K562 (cell line): ENCODE measurements at regions not wholly inside any gene's neighbourhood (a gene's known extent, or its start where the extent isn't known, plus 50 kb on each side); places are given as distances from the start of the nearest gene placed in this dataset.
"Not testable (repeated sequence)": the region's sequence is repeated elsewhere in the genome, so short reads cannot be mapped to it uniquely, and the experiment has no call there.

Experiments
- ATAC-seq: fragments of 200-7000 bp; cut with Tn5 transposase; 3 replicates; pipeline ENCODE4 v1.9.1; 2020; ENCODE audit warnings: moderate library complexity
- BruUV-seq: library from RNA; stranded (reverse); fragments of 400-500 nt; replicated peaks from 2 replicates; lab custom pipeline; 2021; lab: Mats Ljungman, UMichigan
- CTCF ChIA-PET: fragments of 300-600 bp; formaldehyde crosslinking; extraction: SDS; loops from one replicate; lab custom pipeline; 2021; ENCODE audit warnings: low intra/inter-chr PET ratio; lab: Yijun Ruan, JAX
- POLR2A ChIA-PET: fragments of 300-600, 350-650 bp; sonication (Branson Sonifier 250); formaldehyde crosslinking; extraction: SDS; loops from one replicate; lab custom pipeline; 2021; ENCODE audit warnings: antibody characterized with exemption, inconsistent platforms; lab: Yijun Ruan, JAX
- DNase-seq, 4 experiments: peaks; one replicate each; pipeline versions ENCODE4 v3.0.0 to v3.0.0-alpha.2; 2011 to 2018; ENCODE audit warnings: low spot score in 3 of 4, mixed read lengths in 3 of 4; ENCODE audit errors: extremely low read depth in 1 of 4
- FAIRE-seq: peaks from 2 replicates; lab custom pipeline; 2011; peaks lifted over from hg19 to GRCh38; lab: Jason Lieb, UNC
- H2AFZ ChIP-seq: 2 replicates; pipeline ENCODE4 v1.6.0; 2011; ENCODE audit warnings: low read depth, low read length, control low read depth, inconsistent platforms
- H3K27ac ChIP-seq: fragments of 200-600 bp; 3 replicates; pipeline ENCODE4 v1.8.0; 2011; ENCODE audit warnings: low read depth, mild to moderate bottlenecking, control low read depth, inconsistent platforms, low read length, moderate library complexity, mixed read lengths; ENCODE audit errors: extremely low read depth
- H3K27me3 ChIP-seq, 2 experiments: fragments of 300-600 bp in 1 of 2; 2 replicates in 1 of 2; 3 replicates in 1 of 2; pipeline versions ENCODE4 v1.6.0 to v1.8.0; 2011; ENCODE audit warnings: inconsistent platforms in 2 of 2, low read length in 2 of 2, mild to moderate bottlenecking in 1 of 2, mixed read lengths in 1 of 2, moderate library complexity in 1 of 2; ENCODE audit not compliant: control insufficient read depth in 2 of 2, insufficient read depth in 2 of 2
- H3K36me3 ChIP-seq: fragments of 300-600 bp; 3 replicates; pipeline ENCODE4 v1.8.0; 2011; ENCODE audit warnings: mild to moderate bottlenecking, low read length, inconsistent platforms; ENCODE audit not compliant: control insufficient read depth, insufficient read depth
- H3K4me1 ChIP-seq, 2 experiments: fragments of 200-600 bp in 1 of 2; replicated peaks in 1 of 2; 2 replicates in 1 of 2; 3 replicates in 1 of 2; pipeline versions ENCODE4 v1.5.1 to v1.8.0; 2011; ENCODE audit warnings: inconsistent platforms in 2 of 2, low read length in 2 of 2, mild to moderate bottlenecking in 1 of 2, mixed read lengths in 1 of 2, moderate library complexity in 1 of 2; ENCODE audit not compliant: control insufficient read depth in 2 of 2, insufficient read depth in 2 of 2
- H3K4me2 ChIP-seq: 2 replicates; pipeline ENCODE4 v1.6.1; 2011; ENCODE audit warnings: low read length, control low read depth, inconsistent platforms, mixed read lengths; ENCODE audit not compliant: insufficient read depth
- H3K4me3 ChIP-seq: fragments of 200-600 bp; sonication (generic), shearing (Covaris generic); 2 replicates; pipeline ENCODE4 v1.5.1; 2016; ENCODE audit warnings: control low read depth, inconsistent platforms
- H3K79me2 ChIP-seq: fragments of 200-600 bp; 3 replicates; pipeline ENCODE4 v1.8.0; 2011; ENCODE audit warnings: low read length, inconsistent platforms; ENCODE audit not compliant: control insufficient read depth, insufficient read depth
- H3K9ac ChIP-seq, 2 experiments: 2 replicates each; pipeline versions ENCODE4 v1.6.0 to v1.6.1; 2011; ENCODE audit warnings: low read depth in 2 of 2, low read length in 2 of 2, control low read depth in 1 of 2, inconsistent platforms in 1 of 2, mild to moderate bottlenecking in 1 of 2, mixed read lengths in 1 of 2; ENCODE audit not compliant: insufficient read depth in 1 of 2
- H3K9me1 ChIP-seq: one replicate; pipeline ENCODE4 v1.6.0; 2011; ENCODE audit warnings: inconsistent platforms, mild to moderate bottlenecking, low read length, moderate library complexity; ENCODE audit not compliant: control insufficient read depth, insufficient read depth
- H3K9me3 ChIP-seq: replicated peaks from 2 replicates; pipeline ENCODE4 v1.5.1; 2011; ENCODE audit warnings: low read depth, low read length, inconsistent platforms; ENCODE audit not compliant: control insufficient read depth, insufficient read depth
- H4K20me1 ChIP-seq: replicated peaks from 2 replicates; pipeline ENCODE4 v1.6.1; 2011; ENCODE audit warnings: low read length, inconsistent platforms, mixed read lengths; ENCODE audit not compliant: control insufficient read depth, insufficient read depth
- MCM5 ChIP-seq: fragments of 450-650 bp; IDR thresholded peaks from 2 replicates; pipeline ENCODE4 v1.6.1; 2016; ENCODE audit warnings: low read depth
- POLR3A ChIP-seq: IDR thresholded peaks from 2 replicates; pipeline ENCODE4 v1.6.1; 2011; ENCODE audit warnings: borderline replicate concordance, mild to moderate bottlenecking, moderate library complexity; ENCODE audit not compliant: insufficient read length, insufficient read depth; ENCODE audit errors: extremely low read depth
- POU5F1 ChIP-seq: fragments of 150-350 bp; IDR thresholded peaks from 2 replicates; pipeline ENCODE4 v1.6.1; 2014; ENCODE audit warnings: borderline replicate concordance, low read length, low read depth, mild to moderate bottlenecking; ENCODE audit not compliant: partially characterized antibody
- RBM25 ChIP-seq: fragments of 200-400 bp; formaldehyde crosslinking; IDR thresholded peaks from 2 replicates; pipeline ENCODE4 v1.6.1; 2018; ENCODE audit warnings: low read length, low read depth, moderate library complexity; ENCODE audit not compliant: severe bottlenecking
- ZNF143 ChIP-seq: sonication (generic); formaldehyde crosslinking; IDR thresholded peaks from 2 replicates; pipeline ENCODE4 v1.9.0; 2022; ENCODE audit warnings: mild to moderate bottlenecking, missing genetic modification reagents
- ZNF146 ChIP-seq: IDR thresholded peaks from one replicate; pipeline ENCODE4 v1.6.1; 2018; ENCODE audit warnings: missing compliant biosample characterization; ENCODE audit not compliant: unreplicated experiment
- ZNF324 ChIP-seq: fragments of 250-450 bp; sonication (Bioruptor Pico); IDR thresholded peaks from 2 replicates; pipeline ENCODE4 v1.4.0; 2020; ENCODE audit warnings: mild to moderate bottlenecking
- WGBS: fragments of 100-300 bp; shearing (Covaris generic); methylation state at CpG from one replicate; pipeline ENCODE4 v1.1.6; 2016; ENCODE audit warnings: low coverage, mixed read lengths; ENCODE audit not compliant: insufficient coverage; ENCODE audit errors: missing lambda C conversion rate; 5-methylcytosine and 5-hydroxymethylcytosine counted together
- in situ Hi-C: fragments of 300-500 bp; cut with MboI; formaldehyde crosslinking; loops from 4 replicates; pipeline ENCODE4 v1.15.0; 2018; ENCODE audit warnings: inconsistent platforms, mixed read lengths
- intact Hi-C: fragments of 100-400 bp; cut with micrococcal nuclease; formaldehyde crosslinking; loops from 2 replicates; pipeline ENCODE4 v1.14.2; 2022
- TF ChIP-seq, protein P1 (sequence below): sonication (generic); formaldehyde crosslinking; IDR thresholded peaks from 2 replicates; pipeline ENCODE4 v1.9.0; 2022; ENCODE audit warnings: mild to moderate bottlenecking, missing genetic modification reagents
- TF ChIP-seq, protein P2 (sequence below), 3 experiments: fragments of 200-800 bp in 1 of 3; fragments of 250-450 bp in 1 of 3; fragments of 450-650 bp in 1 of 3; sonication (Bioruptor Pico) in 1 of 3; sonication (Bioruptor generic) in 1 of 3; formaldehyde crosslinking in 1 of 3; IDR thresholded peaks; 2 replicates each; pipeline versions ENCODE4 v1.6.1 to v1.8.0; 2016 to 2022; ENCODE audit warnings: mild to moderate bottlenecking in 2 of 3, missing genetic modification characterization in 2 of 3, missing compliant biosample characterization in 1 of 3, moderate library complexity in 1 of 3

DNA sequence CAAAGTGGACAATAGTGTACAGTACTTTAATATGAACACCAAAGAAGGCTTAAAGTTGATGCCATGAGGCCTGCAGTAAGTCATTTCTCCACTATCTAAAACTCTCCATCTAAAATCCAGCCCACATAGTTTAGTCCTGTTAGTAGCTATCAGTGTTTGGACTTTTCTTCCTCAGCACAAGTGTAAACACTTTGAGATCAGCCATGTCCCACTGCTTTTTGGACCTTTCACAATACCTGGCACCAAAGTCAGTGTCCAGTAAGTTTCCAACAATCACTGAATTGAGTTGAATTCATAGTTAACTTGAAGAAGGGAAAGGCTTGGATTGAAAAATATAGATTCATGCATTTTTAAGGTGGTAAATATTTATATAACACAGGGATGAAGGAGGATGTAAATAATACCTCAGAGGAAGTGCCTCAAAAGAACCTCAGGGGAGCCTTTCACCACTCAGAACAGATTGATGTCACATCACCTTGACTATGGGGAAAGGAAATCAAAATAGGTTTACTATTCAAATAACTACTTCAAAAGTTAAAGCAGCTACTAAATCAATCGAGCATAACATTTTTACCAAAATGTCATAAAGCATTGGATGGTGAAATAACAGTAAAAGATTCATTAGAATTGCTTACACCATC lies 76.7 kb downstream of the FTHL17 start (continued):
- TF ChIP-seq POU5F1 = no peak

DNA sequence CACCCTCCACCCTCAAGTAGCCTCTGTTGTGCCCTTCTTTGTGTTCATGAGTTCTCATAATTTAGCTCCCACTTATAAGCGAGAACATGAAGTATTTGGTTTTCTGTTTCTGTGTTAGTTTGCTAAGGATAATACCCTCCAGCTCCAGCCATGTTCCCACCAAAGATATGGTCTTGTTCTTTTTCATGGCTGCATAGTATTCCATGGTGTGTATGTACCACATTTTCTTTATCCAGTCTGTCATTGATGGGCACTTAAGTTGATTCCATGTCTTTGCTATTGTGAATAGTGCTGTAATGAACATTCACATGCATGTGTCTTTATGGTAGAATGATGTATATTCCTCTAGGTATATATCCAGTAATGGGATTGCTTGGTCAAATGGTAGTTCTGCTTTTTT lies 77.8 kb downstream of the FTHL17 start:
- H3K4me2 ChIP-seq, H4K20me1 ChIP-seq, H3K9me1 ChIP-seq, H2AFZ ChIP-seq, H3K4me1 ChIP-seq, H3K9ac ChIP-seq, H3K27me3 ChIP-seq, in situ Hi-C loops, BruUV-seq, H3K27ac ChIP-seq, DNase-seq, H3K4me3 ChIP-seq, H3K36me3 ChIP-seq, intact Hi-C loops, CTCF ChIA-PET, H3K79me2 ChIP-seq, FAIRE-seq, H3K9me3 ChIP-seq, ATAC-seq: not testable (repeated sequence)
- WGBS = 0% methylated on average over 1 of the region's 1 CpG
- TF ChIP-seq RBM25 (peak; percentile 31), ZNF146 (CRISPR knock-in tag) (peak; percentile 91)
- POLR2A ChIA-PET = interaction anchor here (0.5 to 1.1 kb wide), 2 partner anchors 27 to 266 kb away, joined by 3 to 4 read pairs; no protein-coding TSS in a partner anchor

DNA sequence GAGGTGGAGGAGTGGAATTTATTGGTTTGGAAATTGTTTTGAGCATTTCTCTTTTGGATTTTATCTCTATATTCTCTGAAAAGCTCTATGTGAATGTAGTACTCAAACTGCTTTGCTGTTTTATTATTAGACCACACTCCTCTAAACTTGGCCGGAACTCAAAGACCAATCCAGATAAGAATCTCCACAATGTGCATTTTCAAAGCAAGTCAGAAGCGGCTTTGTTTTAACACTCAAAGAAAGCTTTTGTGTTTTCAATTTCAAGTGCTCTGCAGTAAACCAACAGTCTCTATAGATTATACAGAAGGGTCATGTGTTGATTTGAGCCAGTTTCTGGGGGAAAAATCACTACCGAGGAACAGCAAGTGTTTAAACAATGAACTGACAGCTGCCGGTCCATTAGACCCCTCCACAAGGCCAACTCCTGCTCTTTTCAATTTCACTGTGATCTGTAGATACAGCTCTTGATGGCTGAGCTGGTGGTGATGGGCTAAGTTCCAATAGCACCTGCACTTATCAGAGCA lies 79.4 kb downstream of the FTHL17 start:
- ChIA-PET POLR2A (no interaction called here), CTCF (no interaction called here)
- Histone ChIP-seq H3K4me2 (no peak overlapping the region), H3K79me2 (no peaks in the 10 kb centered on the region), H3K9ac (no peak overlapping the region), H3K9me3 (no peaks in the 10 kb centered on the region), H2AFZ (no peak overlapping the region), H3K4me1 (no peaks in the 10 kb centered on the region), H3K9me1 (no peaks in the 10 kb centered on the region), H3K27me3 (no peaks in the 10 kb centered on the region; a peak in 1 of 5 replicates), H3K27ac (no peak overlapping the region), H4K20me1 (no peaks in the 10 kb centered on the region), H3K36me3 (no peaks in the 10 kb centered on the region), H3K4me3 (no peak overlapping the region)
- in situ Hi-C loops = no loop called here
- FAIRE-seq (no peak), DNase-seq (no peak), ATAC-seq (no peak)
- intact Hi-C loops = no loop called here
- WGBS = 0% methylated on average over 4 of the region's 4 CpGs
- BruUV-seq = no TSS peak
- TF ChIP-seq, protein P1, sequence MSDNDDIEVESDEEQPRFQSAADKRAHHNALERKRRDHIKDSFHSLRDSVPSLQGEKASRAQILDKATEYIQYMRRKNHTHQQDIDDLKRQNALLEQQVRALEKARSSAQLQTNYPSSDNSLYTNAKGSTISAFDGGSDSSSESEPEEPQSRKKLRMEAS (CRISPR knock-in tag) = no peak
- TF ChIP-seq, protein P2, sequence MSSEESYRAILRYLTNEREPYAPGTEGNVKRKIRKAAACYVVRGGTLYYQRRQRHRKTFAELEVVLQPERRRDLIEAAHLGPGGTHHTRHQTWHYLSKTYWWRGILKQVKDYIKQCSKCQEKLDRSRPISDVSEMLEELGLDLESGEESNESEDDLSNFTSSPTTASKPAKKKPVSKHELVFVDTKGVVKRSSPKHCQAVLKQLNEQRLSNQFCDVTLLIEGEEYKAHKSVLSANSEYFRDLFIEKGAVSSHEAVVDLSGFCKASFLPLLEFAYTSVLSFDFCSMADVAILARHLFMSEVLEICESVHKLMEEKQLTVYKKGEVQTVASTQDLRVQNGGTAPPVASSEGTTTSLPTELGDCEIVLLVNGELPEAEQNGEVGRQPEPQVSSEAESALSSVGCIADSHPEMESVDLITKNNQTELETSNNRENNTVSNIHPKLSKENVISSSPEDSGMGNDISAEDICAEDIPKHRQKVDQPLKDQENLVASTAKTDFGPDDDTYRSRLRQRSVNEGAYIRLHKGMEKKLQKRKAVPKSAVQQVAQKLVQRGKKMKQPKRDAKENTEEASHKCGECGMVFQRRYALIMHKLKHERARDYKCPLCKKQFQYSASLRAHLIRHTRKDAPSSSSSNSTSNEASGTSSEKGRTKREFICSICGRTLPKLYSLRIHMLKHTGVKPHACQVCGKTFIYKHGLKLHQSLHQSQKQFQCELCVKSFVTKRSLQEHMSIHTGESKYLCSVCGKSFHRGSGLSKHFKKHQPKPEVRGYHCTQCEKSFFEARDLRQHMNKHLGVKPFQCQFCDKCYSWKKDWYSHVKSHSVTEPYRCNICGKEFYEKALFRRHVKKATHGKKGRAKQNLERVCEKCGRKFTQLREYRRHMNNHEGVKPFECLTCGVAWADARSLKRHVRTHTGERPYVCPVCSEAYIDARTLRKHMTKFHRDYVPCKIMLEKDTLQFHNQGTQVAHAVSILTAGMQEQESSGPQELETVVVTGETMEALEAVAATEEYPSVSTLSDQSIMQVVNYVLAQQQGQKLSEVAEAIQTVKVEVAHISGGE (CRISPR knock-in tag; IDR thresholded peaks at IDR 0.05) = no peak
- TF ChIP-seq POLR3A = no peak
- TF ChIP-seq MCM5 = no peak
- TF ChIP-seq ZNF143 (CRISPR knock-in tag) = no peak
- no peak for TF ChIP-seq ZNF324 (CRISPR knock-in tag)
